ENCODE measurements at regions not wholly inside any gene's neighbourhood (a gene's known extent, or its start where the extent isn't known, plus 50 kb on each side); places are given as distances from the start of the nearest gene placed in this dataset.
"Not testable (repeated sequence)": the region's sequence is repeated elsewhere in the genome, so short reads cannot be mapped to it uniquely, and the experiment has no call there.

DNA sequence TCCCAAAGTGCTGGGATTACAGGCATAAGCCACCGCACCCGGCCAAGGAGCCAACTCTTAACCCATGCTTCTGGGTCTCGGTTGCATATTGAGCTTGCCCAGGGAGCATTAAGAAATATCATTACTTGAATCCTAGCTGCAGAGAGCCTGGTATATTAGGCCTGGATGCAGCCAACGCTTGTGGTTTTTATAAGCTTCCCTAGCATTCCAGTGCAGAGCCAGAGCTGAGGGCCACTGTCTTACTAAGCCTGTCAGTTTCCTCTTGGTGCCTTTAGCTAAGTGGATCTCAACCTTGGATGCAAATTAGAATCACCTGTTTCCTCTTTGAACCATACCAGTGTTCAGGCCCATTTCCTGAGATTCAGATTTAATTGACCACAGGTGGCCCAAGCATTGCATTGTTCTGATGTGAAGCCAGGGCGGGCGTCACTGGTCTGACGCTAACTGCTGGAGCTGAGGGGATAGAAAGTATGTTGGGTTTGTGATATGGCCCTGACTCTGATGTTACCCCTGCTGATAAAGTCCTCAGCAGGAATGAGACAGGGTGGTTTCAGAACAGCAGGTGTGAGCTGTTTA, 76.3 kb downstream of the BTBD3 start:
- H3K9me3 ChIP-seq (ENCODE audit: control insufficient read depth, low read length), result peaks cover 4% of the 10 kb centered on the region
- no peaks in the 10 kb centered on the region for H3K4me1 ChIP-seq (ENCODE audit: control insufficient read depth, insufficient read depth, low read length)
- H3K4me3 ChIP-seq (ENCODE audit: low read length), result no peak overlapping the region
- H3K27me3 ChIP-seq (replicated peaks; ENCODE audit: control insufficient read depth, insufficient read depth, low read length), result peaks cover 4% of the 10 kb centered on the region
- peak; percentile 20 for DNase-seq (ENCODE audit: low read depth)
- H3K36me3 ChIP-seq (ENCODE audit: control insufficient read depth, insufficient read depth, low read length, severe bottlenecking), result no peaks in the 10 kb centered on the region
- H3K9ac ChIP-seq (ENCODE audit: low read length), result no peak overlapping the region

DNA sequence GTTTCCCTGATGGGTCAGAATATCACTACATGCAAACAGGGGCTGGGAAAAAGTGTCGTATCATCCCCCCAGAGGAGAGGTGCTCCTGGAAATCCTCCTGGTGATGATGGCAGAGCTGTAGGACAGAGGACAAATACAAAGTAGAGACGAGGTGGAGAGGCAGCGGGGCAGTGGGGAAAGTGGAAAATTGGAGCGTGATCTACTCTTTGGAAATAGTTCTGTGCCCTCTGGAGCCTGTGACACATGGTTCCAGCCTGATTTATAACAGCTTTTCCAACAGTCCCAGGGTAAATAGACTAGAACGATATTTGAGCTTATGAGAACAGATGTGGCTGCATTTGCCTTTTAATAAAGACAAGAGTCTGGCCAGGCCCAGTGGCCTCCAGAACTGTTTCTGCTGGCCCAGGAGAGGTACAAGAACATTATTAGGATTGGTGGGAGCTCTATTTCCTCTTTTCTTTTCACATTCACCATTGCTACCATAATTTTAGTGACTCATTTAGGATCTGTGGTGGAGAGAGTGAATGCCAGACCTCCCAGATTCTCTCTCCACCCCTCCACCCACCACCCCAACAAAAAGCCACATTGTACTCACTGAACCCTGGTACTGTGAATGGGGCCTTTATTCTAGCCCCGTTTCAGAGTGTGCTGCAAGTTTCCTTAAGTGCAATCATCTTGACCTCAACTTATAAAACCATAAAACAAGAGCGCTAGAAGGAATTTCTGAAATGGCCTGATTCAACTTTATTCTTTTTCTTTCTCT, 78.3 kb downstream of the BTBD3 start:
- no peak for DNase-seq (ENCODE audit: low read depth)
- Histone ChIP-seq H3K36me3 (ENCODE audit: control insufficient read depth, insufficient read depth, low read length, severe bottlenecking) (no peaks in the 10 kb centered on the region), H3K4me3 (ENCODE audit: low read length) (no peak overlapping the region), H3K4me1 (ENCODE audit: control insufficient read depth, insufficient read depth, low read length) (no peaks in the 10 kb centered on the region), H3K9ac (ENCODE audit: low read length) (no peak overlapping the region), H3K9me3 (ENCODE audit: control insufficient read depth, low read length) (peaks cover 4% of the 10 kb centered on the region), H3K27me3 (replicated peaks; ENCODE audit: control insufficient read depth, insufficient read depth, low read length) (peaks cover 6% of the 10 kb centered on the region)

GRCh38 chr20:12004776-12005175, 87.1 kb downstream of the BTBD3 start:
- not testable (repeated sequence) for H3K27me3 ChIP-seq (replicated peaks; ENCODE audit: control insufficient read depth, insufficient read depth, low read length); H3K9ac ChIP-seq (ENCODE audit: low read length); H3K4me1 ChIP-seq (ENCODE audit: control insufficient read depth, insufficient read depth, low read length); DNase-seq (ENCODE audit: low read depth); H3K36me3 ChIP-seq (ENCODE audit: control insufficient read depth, insufficient read depth, low read length, severe bottlenecking); H3K9me3 ChIP-seq (ENCODE audit: control insufficient read depth, low read length); H3K4me3 ChIP-seq (ENCODE audit: low read length)

- Histone ChIP-seq H3K9ac (ENCODE audit: low read length) (no peak overlapping the region), H3K4me1 (ENCODE audit: control insufficient read depth, insufficient read depth, low read length) (no peaks in the 10 kb centered on the region), H3K4me3 (ENCODE audit: low read length) (no peak overlapping the region), H3K36me3 (ENCODE audit: control insufficient read depth, insufficient read depth, low read length, severe bottlenecking) (no peaks in the 10 kb centered on the region), H3K27me3 (replicated peaks; ENCODE audit: control insufficient read depth, insufficient read depth, low read length) (no peaks in the 10 kb centered on the region), H3K9me3 (ENCODE audit: control insufficient read depth, low read length) (no peaks in the 10 kb centered on the region)
- peak; percentile 27 for DNase-seq (ENCODE audit: low read depth)
These were observed 94.8 kb downstream of the BTBD3 start for GRCh38 chr20:12012241-12013222.

DNA sequence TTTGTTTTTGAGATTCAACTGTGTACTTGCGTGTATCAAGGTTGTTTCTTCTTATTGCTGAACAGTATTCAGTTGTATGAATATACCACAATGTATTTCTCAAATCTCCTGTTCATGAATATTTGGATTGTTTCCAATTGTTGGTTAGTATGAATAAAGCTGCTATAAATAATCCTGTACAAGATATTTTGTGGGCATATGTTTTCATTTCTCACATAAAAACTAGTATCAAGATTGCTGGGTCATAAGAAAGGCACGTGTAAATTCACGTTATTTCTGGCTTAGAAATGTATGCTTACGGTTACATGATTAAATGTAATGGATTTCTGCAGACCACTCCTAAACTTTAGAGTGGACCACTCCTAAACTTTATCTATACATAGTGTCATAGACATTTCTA, 96.6 kb downstream of the BTBD3 start:
- Histone ChIP-seq H3K9me3 (ENCODE audit: control insufficient read depth, low read length) (no peaks in the 10 kb centered on the region), H3K4me1 (ENCODE audit: control insufficient read depth, insufficient read depth, low read length) (no peaks in the 10 kb centered on the region), H3K9ac (ENCODE audit: low read length) (no peak overlapping the region), H3K27me3 (replicated peaks; ENCODE audit: control insufficient read depth, insufficient read depth, low read length) (no peaks in the 10 kb centered on the region), H3K36me3 (ENCODE audit: control insufficient read depth, insufficient read depth, low read length, severe bottlenecking) (no peaks in the 10 kb centered on the region), H3K4me3 (ENCODE audit: low read length) (no peak overlapping the region)
- no peak for DNase-seq (ENCODE audit: low read depth)

- no peak overlapping the region for H3K4me3 ChIP-seq (ENCODE audit: low read length)
- H3K27me3 ChIP-seq (replicated peaks; ENCODE audit: control insufficient read depth, insufficient read depth, low read length), result no peaks in the 10 kb centered on the region
- no peaks in the 10 kb centered on the region for H3K4me1 ChIP-seq (ENCODE audit: control insufficient read depth, insufficient read depth, low read length)
- no peak overlapping the region for H3K9ac ChIP-seq (ENCODE audit: low read length)
- no peaks in the 10 kb centered on the region for H3K9me3 ChIP-seq (ENCODE audit: control insufficient read depth, low read length)
- no peak for DNase-seq (ENCODE audit: low read depth)
- no peaks in the 10 kb centered on the region for H3K36me3 ChIP-seq (ENCODE audit: control insufficient read depth, insufficient read depth, low read length, severe bottlenecking)
These were observed 97.0 kb downstream of the BTBD3 start for GRCh38 chr20:12014736-12015135.

DNA sequence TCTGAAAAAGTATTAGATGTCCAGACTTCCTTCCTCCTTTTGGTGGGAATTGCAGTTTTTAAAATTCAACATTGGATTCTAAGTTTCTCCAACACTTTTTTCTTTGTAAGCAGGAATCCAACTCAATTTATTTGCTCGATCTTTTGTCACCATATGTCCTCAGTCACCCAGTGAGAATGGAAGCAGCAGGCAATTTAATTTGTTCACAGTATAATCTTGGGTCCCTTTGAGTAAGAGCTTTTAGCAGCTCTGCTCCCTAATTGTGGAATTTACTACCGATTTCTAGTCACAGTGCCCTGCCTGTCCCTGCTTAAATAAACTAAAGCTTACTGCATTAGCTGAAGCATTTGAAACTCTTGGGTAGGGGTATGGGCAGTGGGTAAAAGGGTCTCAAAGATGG, 98.6 kb downstream of the BTBD3 start:
- Histone ChIP-seq H3K36me3 (ENCODE audit: control insufficient read depth, insufficient read depth, low read length, severe bottlenecking) (no peaks in the 10 kb centered on the region), H3K9ac (ENCODE audit: low read length) (no peak overlapping the region), H3K4me3 (ENCODE audit: low read length) (no peak overlapping the region), H3K27me3 (replicated peaks; ENCODE audit: control insufficient read depth, insufficient read depth, low read length) (no peaks in the 10 kb centered on the region), H3K4me1 (ENCODE audit: control insufficient read depth, insufficient read depth, low read length) (no peaks in the 10 kb centered on the region), H3K9me3 (ENCODE audit: control insufficient read depth, low read length) (no peaks in the 10 kb centered on the region)
- DNase-seq (ENCODE audit: low read depth), result no peak

DNA sequence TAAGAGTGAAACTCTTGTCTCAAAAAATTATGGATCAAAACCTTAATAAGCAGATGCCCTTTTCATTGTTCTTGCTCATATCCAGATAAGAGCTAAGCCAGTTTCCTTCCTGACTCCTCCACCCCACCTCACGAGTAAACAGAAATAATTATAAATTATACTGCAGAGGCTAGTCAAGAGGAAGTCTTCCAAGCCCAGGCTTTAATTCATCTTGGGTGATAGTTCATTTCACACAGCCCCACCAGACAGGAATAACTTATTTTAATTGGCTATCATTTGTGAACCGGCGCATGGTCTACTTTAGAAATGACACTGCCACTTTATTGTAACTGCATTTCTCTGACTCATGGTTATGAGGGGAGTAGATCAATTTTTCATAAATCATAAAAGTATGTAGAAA, 102.0 kb downstream of the BTBD3 start:
- no peak overlapping the region for H3K4me3 ChIP-seq (ENCODE audit: low read length)
- H3K36me3 ChIP-seq (ENCODE audit: control insufficient read depth, insufficient read depth, low read length, severe bottlenecking), result no peaks in the 10 kb centered on the region
- H3K9ac ChIP-seq (ENCODE audit: low read length), result no peak overlapping the region
- no peaks in the 10 kb centered on the region for H3K4me1 ChIP-seq (ENCODE audit: control insufficient read depth, insufficient read depth, low read length)
- H3K9me3 ChIP-seq (ENCODE audit: control insufficient read depth, low read length), result no peaks in the 10 kb centered on the region
- peaks cover 4% of the 10 kb centered on the region for H3K27me3 ChIP-seq (replicated peaks; ENCODE audit: control insufficient read depth, insufficient read depth, low read length)
- no peak for DNase-seq (ENCODE audit: low read depth)

- H3K4me3 ChIP-seq (ENCODE audit: low read length), result no peak overlapping the region
- H3K4me1 ChIP-seq (ENCODE audit: control insufficient read depth, insufficient read depth, low read length), result no peaks in the 10 kb centered on the region
- H3K9me3 ChIP-seq (ENCODE audit: control insufficient read depth, low read length), result no peaks in the 10 kb centered on the region
- H3K36me3 ChIP-seq (ENCODE audit: control insufficient read depth, insufficient read depth, low read length, severe bottlenecking), result no peaks in the 10 kb centered on the region
- H3K27me3 ChIP-seq (replicated peaks; ENCODE audit: control insufficient read depth, insufficient read depth, low read length), result peaks cover 4% of the 10 kb centered on the region
- H3K9ac ChIP-seq (ENCODE audit: low read length), result no peak overlapping the region
- DNase-seq (ENCODE audit: low read depth), result no peak
These were observed 103.2 kb downstream of the BTBD3 start for GRCh38 chr20:12020846-12021245.

DNA sequence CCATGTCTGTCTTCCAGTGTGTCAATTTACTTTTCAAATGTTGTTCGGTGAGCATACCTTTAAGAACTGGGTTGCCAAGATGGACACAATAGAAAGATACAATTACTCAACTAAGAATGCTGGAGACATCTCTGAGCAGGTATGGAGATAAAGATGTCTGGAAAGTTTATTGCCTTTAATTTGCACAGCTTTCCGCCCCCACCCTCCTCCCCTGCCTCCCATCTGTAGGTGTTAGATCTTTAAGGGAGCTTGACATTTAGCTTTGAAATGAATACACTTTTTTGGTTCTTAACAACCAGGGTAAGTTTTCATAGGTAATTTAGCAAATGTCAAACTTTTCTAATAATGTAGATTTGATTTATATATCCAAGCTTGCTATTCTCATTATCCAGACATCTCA, 104.4 kb downstream of the BTBD3 start:
- Histone ChIP-seq H3K36me3 (ENCODE audit: control insufficient read depth, insufficient read depth, low read length, severe bottlenecking) (no peaks in the 10 kb centered on the region), H3K9me3 (ENCODE audit: control insufficient read depth, low read length) (no peaks in the 10 kb centered on the region), H3K27me3 (replicated peaks; ENCODE audit: control insufficient read depth, insufficient read depth, low read length) (peaks cover 4% of the 10 kb centered on the region), H3K4me1 (ENCODE audit: control insufficient read depth, insufficient read depth, low read length) (no peaks in the 10 kb centered on the region), H3K9ac (ENCODE audit: low read length) (no peak overlapping the region), H3K4me3 (ENCODE audit: low read length) (no peak overlapping the region)
- no peak for DNase-seq (ENCODE audit: low read depth)

GRCh38 chr20:12023194-12023795, 105.6 kb downstream of the BTBD3 start:
- Histone ChIP-seq H3K4me1 (ENCODE audit: control insufficient read depth, insufficient read depth, low read length) (no peaks in the 10 kb centered on the region), H3K27me3 (replicated peaks; ENCODE audit: control insufficient read depth, insufficient read depth, low read length) (peaks cover 4% of the 10 kb centered on the region), H3K4me3 (ENCODE audit: low read length) (no peak overlapping the region), H3K36me3 (ENCODE audit: control insufficient read depth, insufficient read depth, low read length, severe bottlenecking) (no peaks in the 10 kb centered on the region), H3K9ac (ENCODE audit: low read length) (no peak overlapping the region), H3K9me3 (ENCODE audit: control insufficient read depth, low read length) (no peaks in the 10 kb centered on the region)
- DNase-seq (ENCODE audit: low read depth), result no peak

All from adipocyte (in vitro differentiated cells).